NCI-H2029 treated with DMSO at 0.1 percent for 48 hours (cell line): ENCODE measurements at regions not wholly inside any gene's neighbourhood (a gene's known extent, or its start where the extent isn't known, plus 50 kb on each side); places are given as distances from the start of the nearest gene placed in this dataset.
A peak's percentile ranks its signal among the peaks of the same experiment; 100 is the strongest.

ENCODE experiments used
- DNase-seq: peaks from one replicate; lab custom pipeline; 2025; lab: John Stamatoyannopoulos, UW

DNA sequence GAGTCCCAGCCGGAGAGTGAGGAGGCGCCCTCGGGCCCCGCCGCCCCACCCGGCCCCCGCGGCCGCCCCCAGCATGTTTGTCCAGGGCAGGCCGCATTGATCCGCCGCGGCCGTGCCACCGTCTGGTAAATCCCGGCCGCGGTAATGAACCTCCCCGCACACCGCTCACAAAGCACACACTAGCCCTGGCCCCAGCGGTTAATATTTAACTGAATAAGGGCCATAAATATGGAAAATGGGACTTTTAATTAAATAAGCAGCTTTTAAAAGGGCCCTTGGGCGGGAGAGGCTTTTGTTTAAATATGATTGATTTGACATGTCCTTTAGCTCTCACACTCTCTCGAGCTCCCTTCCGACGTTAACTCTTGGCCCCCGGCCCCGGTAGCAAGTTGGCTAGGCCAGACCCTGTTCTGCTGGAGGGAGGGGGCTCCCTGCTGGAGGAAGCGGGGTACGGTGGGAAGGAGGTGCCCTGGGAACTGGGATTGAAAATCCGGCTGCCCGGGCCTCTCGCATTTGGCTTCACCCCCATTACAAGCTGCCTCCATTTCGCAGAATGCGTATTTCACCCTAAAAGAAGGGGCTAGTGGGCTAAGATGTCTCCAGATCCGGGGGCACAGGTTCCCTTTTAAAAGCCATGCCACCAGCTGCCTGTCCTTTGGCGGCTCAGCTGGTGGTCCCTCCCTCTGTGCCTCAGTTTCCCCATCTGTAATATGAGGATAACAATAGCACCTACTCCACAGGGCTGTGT lies 199.8 kb downstream of the RBM19 start:
- no peak for DNase-seq

DNA sequence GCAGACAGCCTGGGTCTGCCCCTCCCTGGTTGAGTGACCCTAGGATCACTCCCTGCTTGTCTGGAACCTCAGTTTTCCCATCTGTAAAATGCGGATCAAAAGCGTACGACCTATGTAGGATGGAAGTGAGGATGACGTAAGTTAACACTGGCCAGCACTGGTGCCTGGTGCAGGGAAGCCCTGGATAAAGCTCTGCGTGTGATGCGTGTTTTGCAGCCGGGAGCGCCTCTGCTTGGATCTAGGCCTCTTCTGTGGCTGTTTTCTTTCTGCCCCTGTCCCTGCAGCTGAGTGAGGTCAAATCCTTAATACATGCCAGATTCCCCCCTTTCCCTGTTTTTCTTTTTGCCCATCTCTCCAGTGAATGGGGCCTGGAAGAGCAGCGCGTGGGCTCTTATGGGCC lies 201.5 kb downstream of the RBM19 start:
- DNase-seq, result no peak

DNA sequence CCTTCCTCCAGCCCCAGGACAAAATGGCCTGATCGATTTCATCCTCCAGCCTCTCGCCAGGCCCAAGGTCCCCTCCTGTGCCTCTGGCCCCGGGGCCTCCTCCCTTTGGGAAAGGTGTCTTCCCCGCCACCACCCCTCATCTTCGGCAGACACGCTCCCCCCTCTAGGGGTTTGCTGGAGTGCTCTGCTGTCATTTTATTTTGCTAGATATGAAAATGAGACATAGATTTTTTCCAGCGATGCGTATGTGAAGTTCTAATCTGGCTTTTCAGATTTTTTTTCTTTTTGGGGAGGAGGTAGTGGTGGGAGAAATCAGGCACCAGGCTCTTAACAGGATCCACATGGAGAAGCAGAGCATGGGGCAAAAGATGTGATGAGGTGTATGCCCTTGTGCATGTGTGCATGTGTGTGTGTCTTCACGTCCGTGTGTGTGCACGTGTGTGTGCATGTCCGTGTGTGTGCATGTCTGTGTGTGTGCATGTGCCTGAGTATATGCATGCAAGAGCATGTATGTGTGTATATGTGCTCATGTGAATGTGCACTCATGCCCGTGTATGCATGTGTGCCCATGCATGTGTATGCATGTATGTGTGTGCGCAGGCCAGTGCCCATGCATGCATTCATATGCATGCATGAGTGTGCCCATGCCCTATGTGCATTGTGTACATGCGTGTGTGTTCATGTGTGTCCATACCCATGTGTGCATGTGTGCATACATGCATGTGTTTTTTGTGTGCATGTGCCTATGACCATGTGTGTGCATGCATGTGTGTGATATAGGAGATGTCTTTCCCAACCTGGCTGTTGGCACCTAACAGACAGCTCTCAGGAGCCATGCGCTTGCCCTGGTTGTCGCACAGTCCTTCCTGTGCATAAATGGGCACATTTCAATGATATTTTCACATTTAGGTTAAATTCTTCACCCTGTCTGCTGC lies 203.0 kb downstream of the RBM19 start:
- no peak for DNase-seq

DNA sequence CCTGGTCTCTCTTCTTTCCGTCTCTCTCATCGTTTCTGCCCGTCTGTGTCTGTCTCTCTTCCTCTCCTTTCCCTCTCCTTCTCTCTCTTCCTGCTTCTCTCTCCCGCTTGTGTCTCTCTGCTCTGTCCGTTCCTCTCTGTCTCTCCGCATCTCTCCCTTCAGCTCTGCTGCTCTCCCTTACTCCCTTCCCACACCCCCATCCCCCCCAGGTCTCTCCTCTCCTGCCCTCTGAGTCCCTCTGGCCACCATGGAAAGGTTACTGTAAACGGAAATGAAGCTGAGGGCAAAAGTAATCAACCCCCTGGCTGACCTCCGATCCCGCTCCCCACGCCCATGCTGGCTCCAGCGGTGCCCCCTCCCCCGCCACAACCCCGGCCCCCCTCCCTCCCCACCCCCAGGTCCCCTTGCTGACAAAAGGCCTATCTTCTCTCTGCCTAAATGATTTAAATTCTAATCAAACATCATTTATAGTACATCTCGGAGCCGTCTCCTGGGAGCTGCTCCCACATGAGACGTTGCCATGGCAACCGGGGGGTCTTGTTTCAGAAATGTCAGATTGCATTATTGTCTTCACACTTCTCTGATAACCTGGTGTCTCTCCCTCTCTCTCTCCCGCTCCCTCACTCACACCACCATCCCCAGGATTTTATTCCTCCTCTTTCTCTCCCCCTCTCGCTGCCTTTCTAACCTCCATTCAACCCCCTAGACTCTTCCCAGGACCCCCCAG lies 203.8 kb downstream of the RBM19 start:
- no peak for DNase-seq

DNA sequence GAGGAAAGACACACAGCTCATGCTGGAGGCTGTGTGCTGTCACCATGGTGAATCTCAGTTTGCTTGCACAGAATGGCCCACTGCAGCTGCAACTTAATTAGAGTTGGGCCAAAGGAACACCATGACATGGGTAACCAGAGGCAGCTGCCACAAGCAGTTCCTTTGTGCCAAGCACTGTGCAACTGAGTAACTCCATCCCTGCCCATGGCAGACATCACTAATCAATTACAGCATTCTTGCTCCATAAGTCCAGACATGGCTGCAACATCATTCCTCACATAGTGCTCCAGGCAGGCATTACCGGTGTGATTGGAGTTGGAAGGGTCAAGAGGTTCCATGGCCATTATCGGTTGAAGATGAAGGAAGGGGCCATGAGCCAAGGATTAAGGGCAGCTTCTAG lies 207.0 kb downstream of the RBM19 start:
- no peak for DNase-seq

DNA sequence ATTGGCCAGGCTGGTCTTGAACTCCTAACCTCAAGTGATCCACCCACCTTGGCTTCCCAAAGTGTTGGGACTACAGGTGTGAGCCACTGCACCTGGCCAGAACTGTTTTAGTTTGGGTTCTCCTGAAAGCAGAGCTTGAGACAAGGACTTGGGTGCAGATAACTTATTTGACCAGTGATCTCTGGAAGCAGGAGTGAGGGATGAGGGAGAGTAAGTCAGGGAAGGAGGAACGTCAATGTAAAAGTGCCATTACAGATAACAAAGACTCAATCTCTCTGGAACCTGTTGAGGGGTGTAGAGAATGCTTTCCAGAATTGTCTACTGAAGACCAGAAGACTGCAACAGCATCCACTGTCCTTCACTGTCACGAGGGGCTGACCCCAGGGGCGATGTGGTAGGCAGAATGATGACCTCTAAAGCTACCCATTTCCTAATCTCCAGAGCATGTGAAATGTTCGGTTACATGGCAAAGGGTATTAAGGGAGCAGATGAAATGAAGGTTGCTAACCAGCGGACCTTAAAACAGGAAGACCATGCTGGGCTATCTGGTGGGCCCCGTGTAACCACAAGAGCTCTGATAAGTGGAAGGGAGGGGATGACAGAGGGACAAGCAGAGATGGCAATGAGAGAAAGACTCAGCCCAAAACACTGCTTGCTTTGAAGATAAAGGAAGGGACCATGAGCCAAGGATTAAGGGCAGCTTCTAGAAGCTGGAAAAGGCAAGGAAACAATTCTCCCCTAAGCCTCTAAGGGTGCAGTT lies 207.8 kb downstream of the RBM19 start:
- no peak for DNase-seq

DNA sequence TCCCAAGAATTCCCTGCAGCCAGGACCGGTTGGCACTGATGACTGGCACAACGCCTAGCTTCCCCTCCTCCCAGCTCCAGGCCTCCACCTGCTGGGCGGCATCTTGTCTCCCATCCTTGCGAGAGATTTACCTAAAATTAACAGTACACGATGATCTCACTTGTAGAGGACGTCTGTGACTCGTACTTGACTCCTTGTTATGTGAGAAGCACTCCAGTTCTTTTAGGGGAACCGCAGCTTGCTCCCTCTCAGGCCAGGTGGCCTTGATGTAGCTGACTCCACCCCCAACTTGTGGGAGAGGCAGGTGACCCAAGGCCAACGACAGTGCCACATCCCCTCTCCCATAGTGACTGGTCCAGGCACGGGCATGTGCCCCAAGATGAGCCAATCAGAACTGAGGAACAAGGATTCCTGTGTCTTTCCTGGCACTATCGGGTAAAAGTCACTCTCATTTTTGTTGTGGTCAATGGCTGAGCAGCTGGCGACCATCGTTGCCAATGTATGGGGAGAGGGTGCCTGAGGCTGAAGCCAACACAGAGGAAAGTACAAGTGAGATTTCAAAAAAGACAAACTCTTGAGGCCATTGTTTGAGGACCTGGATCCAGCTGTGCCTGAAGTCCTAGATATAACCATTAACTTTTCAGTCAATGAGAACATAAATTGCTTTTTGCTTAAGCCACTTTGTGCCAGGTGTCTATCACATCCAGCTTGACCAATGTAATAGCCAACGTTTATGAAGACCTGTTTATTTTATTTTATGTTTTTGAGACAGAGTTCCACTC lies 208.7 kb downstream of the RBM19 start:
- peak; percentile 14 for DNase-seq

DNA sequence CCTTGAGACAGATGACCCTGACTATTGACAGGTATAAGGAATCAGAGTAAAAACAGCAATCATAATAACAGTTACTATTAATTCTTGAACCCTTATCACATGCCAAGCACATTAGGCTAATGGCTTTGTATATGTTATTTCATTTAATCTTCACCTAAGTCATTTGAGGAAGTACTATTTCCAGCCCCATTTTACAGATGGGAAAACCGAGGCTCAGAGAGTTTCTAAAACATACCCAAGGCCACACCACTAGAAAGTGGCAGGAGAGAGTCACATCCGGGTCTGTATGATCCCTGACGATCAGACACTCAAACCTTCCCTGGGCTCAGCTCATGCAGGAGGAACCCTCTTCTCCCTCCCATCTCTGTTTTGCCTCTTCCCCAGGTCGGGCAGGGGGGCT lies 209.5 kb downstream of the RBM19 start:
- DNase-seq, result no peak

DNA sequence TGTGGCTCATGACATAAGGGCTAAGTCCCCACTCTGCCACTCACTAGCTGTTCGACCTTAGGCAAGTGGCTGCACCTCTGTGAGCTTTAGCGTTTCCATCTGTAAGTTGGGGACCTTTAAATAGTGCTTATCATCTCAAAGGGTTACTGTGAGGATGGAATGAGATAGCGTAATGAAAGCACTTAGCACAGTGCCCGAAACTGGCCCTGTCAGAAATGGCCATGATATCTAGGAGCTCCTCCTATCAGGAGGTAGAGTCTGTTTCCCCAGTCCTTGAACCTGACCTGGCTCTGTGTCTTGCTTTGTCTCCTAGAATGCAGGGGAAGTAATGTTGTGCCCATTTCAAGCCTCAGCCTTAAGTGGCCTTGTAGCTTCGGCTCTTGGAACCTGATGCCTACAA lies 211.0 kb downstream of the RBM19 start:
- DNase-seq, result no peak

DNA sequence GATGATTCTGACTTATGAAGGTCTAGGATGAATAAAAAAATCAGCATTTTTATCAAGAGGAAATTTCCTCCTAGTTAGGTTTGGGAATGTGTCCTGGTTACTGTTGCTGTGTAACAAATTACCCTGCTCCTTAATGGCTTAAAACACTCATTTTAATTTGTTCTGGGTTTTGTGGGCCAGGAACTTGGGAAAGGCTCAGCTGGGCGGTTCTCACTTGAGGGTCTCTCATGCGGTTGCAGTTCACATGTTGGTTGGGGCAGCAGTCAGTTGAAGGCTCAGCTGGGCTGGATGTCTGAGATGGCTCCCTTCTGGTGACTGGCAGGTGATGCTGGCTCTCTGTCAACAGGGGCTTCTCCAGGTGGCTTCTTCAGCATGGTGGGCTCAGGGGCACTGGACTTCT lies 214.6 kb downstream of the RBM19 start:
- no peak for DNase-seq

DNA sequence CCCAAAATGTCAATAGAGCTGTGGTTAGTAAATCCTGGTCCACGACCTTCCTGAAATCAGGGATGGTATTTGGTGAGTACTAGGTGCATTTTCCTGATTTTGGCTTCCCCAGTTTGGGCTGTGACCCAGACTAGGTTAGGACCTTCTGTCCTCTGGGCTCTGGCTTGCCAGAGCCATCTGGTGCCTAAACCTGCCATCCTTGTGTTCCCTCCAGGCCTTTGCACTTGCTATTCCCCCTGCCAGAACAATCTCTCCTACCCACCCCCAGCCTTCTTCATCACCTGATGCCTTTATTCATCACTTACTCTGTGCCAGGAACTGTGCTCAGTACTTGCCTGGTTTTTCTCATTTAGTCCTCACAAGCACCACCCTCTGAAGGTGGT lies 216.7 kb downstream of the RBM19 start:
- DNase-seq, result no peak

DNA sequence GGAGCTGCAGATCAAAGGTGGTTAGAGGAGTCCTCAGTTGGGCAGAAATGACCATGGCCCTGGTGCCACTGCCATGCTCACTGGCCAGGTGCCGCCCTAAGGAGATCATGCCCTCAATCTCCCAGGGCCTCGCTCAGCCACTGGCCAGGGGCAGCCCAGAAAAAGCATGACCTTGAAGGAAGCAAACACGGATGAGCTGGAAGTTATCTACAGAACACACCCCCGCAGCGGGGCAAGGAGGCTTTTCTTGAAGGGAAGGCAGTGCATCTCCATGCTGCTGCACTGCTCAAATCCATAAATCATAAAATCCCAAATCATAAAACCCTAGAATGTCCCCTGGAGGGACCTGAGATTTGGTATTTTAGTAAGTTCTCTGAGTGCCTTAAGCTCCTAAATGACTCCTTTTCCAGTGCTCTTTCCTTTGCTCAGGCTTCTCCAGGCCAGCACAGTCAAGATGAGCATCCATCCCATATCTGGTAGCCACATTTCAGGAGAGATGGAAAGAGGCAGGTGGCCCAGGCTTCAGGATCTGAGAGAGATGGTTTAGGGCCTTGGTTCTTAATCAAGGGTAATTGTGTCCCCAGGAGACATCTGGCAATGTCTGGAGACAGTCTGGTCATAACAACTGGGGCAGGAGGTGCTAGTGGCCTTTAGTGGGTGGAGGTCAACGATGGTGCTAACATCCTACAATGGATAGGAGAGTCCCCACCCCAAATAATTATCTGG lies 217.3 kb downstream of the RBM19 start:
- no peak for DNase-seq

DNA sequence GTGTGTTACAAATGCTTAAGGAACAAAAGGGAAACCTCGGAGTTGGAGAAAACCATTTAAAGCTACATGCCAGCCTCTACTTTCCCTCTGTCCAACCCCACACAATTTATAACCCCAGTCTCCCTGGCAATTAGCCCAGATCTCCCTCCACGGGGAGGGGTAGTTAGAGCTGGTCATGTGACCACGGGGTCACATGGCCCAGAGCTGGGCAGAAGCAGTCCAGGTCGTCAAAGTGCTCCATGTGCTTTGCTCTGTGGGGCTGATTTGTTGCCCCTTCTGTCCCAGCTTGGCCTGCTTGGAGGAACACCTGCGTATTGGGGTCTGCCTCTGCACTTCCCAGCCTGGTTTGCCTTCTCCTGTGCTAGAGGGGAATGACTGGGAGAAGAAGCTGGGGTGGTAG lies 219.1 kb downstream of the RBM19 start:
- DNase-seq, result no peak

DNA sequence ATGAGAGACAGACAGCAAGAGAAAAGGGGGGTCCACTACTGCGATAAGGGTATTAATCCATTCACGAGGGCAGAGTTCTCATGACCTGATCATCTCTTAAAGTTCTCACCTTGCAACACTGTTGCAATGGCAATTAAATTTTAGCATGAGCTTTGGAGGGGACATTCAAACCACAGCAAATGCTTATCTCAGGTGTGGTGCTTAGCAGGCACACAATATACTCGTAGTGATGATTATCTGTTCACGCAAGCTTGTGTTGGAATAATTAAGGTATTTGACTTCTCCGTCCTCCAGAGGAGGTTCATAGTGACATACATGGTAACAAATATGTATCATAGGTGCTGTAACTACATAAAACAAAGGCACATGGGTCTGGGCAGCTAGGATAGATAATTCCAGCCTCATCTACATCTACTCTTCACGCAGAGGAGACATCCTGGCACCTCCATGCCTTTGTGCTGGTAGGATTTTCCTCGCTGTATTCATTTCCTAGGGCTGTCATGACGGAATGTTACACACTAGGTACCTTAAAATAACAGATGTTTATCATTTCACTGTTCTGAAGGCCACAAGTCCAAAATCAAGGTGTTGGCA lies 221.2 kb downstream of the RBM19 start:
- DNase-seq, result no peak

DNA sequence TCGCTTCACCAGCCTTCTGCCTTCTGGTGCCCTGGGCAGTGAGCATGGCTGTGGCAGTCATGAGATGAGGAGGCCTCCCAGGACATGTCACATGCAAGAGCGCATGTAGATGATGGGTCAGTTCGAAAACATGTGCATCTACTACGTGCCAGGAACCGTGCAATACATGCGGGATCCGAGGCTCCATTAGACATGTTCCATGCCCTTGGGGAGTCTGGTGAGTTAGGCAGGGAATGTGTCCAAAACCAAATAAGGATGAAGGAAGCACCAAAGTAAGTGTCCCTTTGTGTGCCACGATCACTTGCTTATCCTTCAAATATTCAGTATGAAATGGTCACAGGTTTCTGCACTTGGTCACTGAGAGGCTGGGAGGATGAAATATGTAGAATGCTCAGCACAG lies 223.3 kb downstream of the RBM19 start:
- DNase-seq, result no peak

DNA sequence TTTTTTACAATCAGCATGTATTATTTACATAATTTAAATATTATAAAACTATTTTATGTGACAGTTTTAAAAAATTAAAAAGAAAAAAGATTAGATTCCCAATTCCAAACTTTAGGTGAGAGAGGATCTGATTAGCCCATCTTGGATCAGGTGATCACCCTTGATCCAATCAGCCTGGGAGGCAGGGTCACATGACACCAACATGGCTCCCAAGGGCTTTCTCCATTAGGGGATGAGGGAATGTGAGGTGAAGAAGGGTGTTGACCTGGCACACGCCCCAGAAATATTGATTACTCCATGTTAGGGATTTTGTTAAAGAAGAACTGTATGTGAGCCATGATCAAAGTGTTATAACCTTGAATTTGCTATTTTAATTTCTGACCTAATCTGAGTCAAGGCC lies 225.4 kb downstream of the RBM19 start:
- no peak for DNase-seq

DNA sequence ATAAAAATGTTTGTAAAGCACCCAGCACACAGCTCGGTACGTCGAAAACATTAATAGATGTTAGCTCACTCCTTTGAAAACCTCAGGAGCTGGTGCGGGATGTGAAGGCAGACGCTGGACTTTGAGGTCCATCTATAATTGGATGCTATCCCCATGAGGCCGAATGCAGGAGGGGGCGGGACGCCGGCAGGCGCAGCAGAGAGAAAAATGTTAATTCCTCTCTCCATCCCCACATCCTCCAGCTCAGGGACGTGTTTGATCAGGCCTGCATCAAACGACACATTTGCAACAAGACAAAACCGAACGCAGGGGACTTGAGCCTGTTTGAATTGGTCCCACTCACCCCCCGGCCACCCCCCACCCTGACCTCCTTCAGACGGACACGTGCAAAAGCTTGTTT lies 231.0 kb downstream of the RBM19 start:
- no peak for DNase-seq

DNA sequence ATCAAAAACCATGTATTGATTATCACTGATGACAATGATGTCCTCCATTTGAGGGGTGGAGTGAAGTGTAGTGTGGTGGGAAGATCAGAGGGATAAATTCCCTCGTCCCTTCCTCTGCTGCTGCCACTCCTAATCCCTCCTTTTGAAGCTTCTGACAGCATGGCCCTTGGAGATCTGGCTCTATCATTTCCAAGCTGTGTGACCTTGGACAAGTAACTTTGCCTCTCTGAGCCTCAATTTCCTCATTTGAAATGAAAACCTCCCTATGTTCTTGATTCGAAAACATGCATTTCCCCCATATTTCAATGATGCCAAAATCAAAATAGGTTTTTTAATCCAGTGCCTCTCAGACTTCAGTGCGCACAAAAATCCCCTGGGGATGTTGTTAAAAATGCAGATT lies 231.6 kb downstream of the RBM19 start:
- DNase-seq, result no peak

DNA sequence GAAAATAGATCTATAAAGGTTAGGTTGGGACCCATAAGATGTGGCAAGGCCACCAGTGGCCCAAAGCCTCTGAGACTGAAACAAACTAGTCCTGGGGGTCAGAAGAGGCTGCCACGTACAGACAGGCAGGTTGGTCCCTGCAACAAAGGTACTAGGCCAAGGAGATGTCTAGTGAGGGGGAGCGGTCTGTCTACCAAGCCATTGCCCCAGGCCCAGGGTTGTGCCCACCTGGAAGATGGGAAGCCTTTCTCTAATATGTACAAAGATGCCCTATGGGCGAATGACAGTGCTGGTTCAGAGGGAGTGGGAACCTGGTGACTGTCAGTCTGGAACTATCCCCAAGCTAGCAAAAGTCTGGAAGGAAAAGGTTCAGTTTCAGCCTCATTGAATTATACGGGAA lies 233.2 kb downstream of the RBM19 start:
- DNase-seq, result no peak

DNA sequence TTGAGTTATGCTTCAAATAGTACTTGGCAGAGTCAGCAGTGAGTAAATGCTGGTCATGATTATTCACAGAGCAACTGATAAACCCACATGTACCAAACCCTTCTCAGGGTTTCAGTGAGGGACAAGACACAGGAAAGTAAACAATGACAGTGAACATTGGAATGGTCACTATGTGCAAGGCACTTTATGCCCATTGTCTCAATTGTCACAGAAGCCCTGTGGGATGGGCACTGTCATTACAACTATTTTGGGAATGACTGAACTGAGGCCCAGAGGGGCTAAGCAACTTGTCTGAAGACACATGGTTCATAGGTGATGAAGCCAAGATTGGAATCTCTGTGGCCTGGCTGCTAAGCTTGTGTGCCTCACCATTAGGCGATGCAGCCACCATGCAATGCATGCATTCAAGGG lies 238.5 kb downstream of the RBM19 start:
- no peak for DNase-seq
